ENCODE measurements at regions not wholly inside any gene's neighbourhood (a gene's known extent, or its start where the extent isn't known, plus 50 kb on each side); places are given as distances from the start of the nearest gene placed in this dataset.

DNA sequence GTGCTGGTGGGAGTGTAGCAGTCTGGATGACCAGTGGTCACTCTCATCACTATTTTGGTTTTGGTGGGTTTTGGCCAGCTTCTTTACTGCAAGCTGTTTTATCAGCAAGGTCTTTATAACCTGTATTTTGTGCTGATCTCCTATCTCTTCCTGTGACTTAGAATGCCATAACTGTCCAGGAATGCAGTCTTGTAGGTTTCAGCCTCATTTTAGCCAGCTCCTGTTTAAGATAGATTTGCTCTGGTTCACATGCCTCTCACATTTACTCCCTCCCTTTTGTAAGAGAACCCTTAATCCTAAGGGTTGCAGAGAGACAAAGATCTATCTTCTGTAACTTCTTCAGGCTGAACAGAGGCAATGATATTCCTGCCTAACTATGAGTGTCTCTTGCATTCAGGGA is 51.2 kb upstream of the INHBA start:
- no peak for ATAC-seq
- TF ChIP-seq ZC3H10 (CRISPR knock-in tag; IDR thresholded peaks at IDR 0.05), result no peak
- TF ChIP-seq, protein P1, sequence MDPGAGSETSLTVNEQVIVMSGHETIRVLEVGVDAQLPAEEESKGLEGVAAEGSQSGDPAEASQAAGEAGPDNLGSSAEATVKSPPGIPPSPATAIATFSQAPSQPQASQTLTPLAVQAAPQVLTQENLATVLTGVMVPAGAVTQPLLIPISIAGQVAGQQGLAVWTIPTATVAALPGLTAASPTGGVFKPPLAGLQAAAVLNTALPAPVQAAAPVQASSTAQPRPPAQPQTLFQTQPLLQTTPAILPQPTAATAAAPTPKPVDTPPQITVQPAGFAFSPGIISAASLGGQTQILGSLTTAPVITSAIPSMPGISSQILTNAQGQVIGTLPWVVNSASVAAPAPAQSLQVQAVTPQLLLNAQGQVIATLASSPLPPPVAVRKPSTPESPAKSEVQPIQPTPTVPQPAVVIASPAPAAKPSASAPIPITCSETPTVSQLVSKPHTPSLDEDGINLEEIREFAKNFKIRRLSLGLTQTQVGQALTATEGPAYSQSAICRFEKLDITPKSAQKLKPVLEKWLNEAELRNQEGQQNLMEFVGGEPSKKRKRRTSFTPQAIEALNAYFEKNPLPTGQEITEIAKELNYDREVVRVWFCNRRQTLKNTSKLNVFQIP (CRISPR knock-in tag; IDR thresholded peaks at IDR 0.05; ENCODE audit: borderline replicate concordance, low read depth), result no peak
- TF ChIP-seq ZFP30 (CRISPR knock-in tag; IDR thresholded peaks at IDR 0.05), result no peak
- no peak for TF ChIP-seq ZNF565 (CRISPR knock-in tag; conservative IDR thresholded peaks at IDR 0.05; ENCODE audit: low read depth)
- TF ChIP-seq, protein P2, sequence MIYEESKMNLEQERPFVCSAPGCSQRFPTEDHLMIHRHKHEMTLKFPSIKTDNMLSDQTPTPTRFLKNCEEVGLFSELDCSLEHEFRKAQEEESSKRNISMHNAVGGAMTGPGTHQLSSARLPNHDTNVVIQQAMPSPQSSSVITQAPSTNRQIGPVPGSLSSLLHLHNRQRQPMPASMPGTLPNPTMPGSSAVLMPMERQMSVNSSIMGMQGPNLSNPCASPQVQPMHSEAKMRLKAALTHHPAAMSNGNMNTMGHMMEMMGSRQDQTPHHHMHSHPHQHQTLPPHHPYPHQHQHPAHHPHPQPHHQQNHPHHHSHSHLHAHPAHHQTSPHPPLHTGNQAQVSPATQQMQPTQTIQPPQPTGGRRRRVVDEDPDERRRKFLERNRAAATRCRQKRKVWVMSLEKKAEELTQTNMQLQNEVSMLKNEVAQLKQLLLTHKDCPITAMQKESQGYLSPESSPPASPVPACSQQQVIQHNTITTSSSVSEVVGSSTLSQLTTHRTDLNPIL (CRISPR knock-in tag; IDR thresholded peaks at IDR 0.05; ENCODE audit: low read depth), result no peak
- TF ChIP-seq ISL1 (CRISPR knock-in tag; IDR thresholded peaks at IDR 0.05), result no peak
- TF ChIP-seq, protein P3, sequence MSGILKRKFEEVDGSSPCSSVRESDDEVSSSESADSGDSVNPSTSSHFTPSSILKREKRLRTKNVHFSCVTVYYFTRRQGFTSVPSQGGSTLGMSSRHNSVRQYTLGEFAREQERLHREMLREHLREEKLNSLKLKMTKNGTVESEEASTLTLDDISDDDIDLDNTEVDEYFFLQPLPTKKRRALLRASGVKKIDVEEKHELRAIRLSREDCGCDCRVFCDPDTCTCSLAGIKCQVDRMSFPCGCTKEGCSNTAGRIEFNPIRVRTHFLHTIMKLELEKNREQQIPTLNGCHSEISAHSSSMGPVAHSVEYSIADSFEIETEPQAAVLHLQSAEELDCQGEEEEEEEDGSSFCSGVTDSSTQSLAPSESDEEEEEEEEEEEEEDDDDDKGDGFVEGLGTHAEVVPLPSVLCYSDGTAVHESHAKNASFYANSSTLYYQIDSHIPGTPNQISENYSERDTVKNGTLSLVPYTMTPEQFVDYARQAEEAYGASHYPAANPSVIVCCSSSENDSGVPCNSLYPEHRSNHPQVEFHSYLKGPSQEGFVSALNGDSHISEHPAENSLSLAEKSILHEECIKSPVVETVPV (CRISPR knock-in tag; IDR thresholded peaks at IDR 0.05), result no peak
- TF ChIP-seq SNAI2 (CRISPR knock-in tag; IDR thresholded peaks at IDR 0.05), result no peak
- no peak for TF ChIP-seq ZFP3 (CRISPR knock-in tag; IDR thresholded peaks at IDR 0.05)
- TF ChIP-seq BACH2 (CRISPR knock-in tag; IDR thresholded peaks at IDR 0.05; ENCODE audit: borderline replicate concordance), result no peak
- TF ChIP-seq GLIS3 (CRISPR knock-in tag; IDR thresholded peaks at IDR 0.05), result no peak
- no peak for TF ChIP-seq ZNF70 (CRISPR knock-in tag; IDR thresholded peaks at IDR 0.05)
- TF ChIP-seq, protein P4, sequence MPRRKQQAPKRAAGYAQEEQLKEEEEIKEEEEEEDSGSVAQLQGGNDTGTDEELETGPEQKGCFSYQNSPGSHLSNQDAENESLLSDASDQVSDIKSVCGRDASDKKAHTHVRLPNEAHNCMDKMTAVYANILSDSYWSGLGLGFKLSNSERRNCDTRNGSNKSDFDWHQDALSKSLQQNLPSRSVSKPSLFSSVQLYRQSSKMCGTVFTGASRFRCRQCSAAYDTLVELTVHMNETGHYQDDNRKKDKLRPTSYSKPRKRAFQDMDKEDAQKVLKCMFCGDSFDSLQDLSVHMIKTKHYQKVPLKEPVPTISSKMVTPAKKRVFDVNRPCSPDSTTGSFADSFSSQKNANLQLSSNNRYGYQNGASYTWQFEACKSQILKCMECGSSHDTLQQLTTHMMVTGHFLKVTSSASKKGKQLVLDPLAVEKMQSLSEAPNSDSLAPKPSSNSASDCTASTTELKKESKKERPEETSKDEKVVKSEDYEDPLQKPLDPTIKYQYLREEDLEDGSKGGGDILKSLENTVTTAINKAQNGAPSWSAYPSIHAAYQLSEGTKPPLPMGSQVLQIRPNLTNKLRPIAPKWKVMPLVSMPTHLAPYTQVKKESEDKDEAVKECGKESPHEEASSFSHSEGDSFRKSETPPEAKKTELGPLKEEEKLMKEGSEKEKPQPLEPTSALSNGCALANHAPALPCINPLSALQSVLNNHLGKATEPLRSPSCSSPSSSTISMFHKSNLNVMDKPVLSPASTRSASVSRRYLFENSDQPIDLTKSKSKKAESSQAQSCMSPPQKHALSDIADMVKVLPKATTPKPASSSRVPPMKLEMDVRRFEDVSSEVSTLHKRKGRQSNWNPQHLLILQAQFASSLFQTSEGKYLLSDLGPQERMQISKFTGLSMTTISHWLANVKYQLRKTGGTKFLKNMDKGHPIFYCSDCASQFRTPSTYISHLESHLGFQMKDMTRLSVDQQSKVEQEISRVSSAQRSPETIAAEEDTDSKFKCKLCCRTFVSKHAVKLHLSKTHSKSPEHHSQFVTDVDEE (CRISPR knock-in tag; IDR thresholded peaks at IDR 0.05), result no peak
- no peak for TF ChIP-seq CSDC2 (CRISPR knock-in tag; IDR thresholded peaks at IDR 0.05)
- TF ChIP-seq ZNF8 (CRISPR knock-in tag; IDR thresholded peaks at IDR 0.05), result no peak
- TF ChIP-seq, protein P5, sequence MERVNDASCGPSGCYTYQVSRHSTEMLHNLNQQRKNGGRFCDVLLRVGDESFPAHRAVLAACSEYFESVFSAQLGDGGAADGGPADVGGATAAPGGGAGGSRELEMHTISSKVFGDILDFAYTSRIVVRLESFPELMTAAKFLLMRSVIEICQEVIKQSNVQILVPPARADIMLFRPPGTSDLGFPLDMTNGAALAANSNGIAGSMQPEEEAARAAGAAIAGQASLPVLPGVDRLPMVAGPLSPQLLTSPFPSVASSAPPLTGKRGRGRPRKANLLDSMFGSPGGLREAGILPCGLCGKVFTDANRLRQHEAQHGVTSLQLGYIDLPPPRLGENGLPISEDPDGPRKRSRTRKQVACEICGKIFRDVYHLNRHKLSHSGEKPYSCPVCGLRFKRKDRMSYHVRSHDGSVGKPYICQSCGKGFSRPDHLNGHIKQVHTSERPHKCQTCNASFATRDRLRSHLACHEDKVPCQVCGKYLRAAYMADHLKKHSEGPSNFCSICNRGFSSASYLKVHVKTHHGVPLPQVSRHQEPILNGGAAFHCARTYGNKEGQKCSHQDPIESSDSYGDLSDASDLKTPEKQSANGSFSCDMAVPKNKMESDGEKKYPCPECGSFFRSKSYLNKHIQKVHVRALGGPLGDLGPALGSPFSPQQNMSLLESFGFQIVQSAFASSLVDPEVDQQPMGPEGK (CRISPR knock-in tag; IDR thresholded peaks at IDR 0.05; ENCODE audit: borderline replicate concordance), result no peak
- TF ChIP-seq TOX (CRISPR knock-in tag; IDR thresholded peaks at IDR 0.05; ENCODE audit: borderline replicate concordance), result no peak
- no peak for TF ChIP-seq TCF4 (CRISPR knock-in tag; IDR thresholded peaks at IDR 0.05; ENCODE audit: borderline replicate concordance)
- TF ChIP-seq RARB (CRISPR knock-in tag; IDR thresholded peaks at IDR 0.05), result no peak
- TF ChIP-seq OSR1 (CRISPR knock-in tag; IDR thresholded peaks at IDR 0.05), result no peak

Data from SK-N-SH treated with all-trans-retinoic acid at 6 μM for 48 hours (cell line).